Endothelial cell of umbilical vein (primary cell): ENCODE measurements at regions not wholly inside any gene's neighbourhood (a gene's known extent, or its start where the extent isn't known, plus 50 kb on each side); places are given as distances from the start of the nearest gene placed in this dataset.
"Not testable (repeated sequence)": the region's sequence is repeated elsewhere in the genome, so short reads cannot be mapped to it uniquely, and the experiment has no call there.

Experiments used
- BruUV-seq: library from RNA; stranded (reverse); fragments of 400-500 nt; replicated peaks from 2 replicates; lab custom pipeline; 2021; lab: Mats Ljungman, UMichigan
- CTCF ChIA-PET: fragments of 300-600, 350-600 bp; sonication (Branson Sonifier 250); formaldehyde crosslinking; loops from one replicate; lab custom pipeline; 2021; ENCODE audit warnings: antibody characterized with exemption, inconsistent platforms; lab: Charles Lee
- POLR2A ChIA-PET: fragments of 300-600, 350-600 bp; sonication (Branson Sonifier 250); formaldehyde crosslinking; loops from one replicate; lab custom pipeline; 2021; ENCODE audit warnings: antibody characterized with exemption, inconsistent platforms; lab: Charles Lee
- DNase-seq: peaks from one replicate; pipeline ENCODE4 v3.0.0-alpha.2; 2011; ENCODE audit warnings: low read depth, low spot score
- FAIRE-seq: peaks from 2 replicates; lab custom pipeline; 2011; peaks lifted over from hg19 to GRCh38; lab: Jason Lieb, UNC
- H2AFZ ChIP-seq: 2 replicates; pipeline ENCODE4 v1.6.0; 2012; ENCODE audit warnings: low read depth, low read length, control low read depth, inconsistent platforms
- H3K27ac ChIP-seq: 2 replicates; pipeline ENCODE4 v1.5.1; 2011; ENCODE audit warnings: low read depth, mild to moderate bottlenecking, control low read depth, low read length, moderate library complexity; ENCODE audit not compliant: insufficient read depth
- H3K27me3 ChIP-seq, 2 experiments: 2 replicates each; pipeline versions ENCODE4 v1.6.0 to v1.6.1; 2011; ENCODE audit warnings: low read length in 2 of 2, mixed read lengths in 1 of 2; ENCODE audit not compliant: control insufficient read depth in 2 of 2, insufficient read depth in 2 of 2
- H3K36me3 ChIP-seq, 2 experiments: 2 replicates in 1 of 2; 3 replicates in 1 of 2; pipeline ENCODE4 v1.5.1; 2011; ENCODE audit warnings: low read length in 2 of 2, mild to moderate bottlenecking in 1 of 2, moderate library complexity in 1 of 2; ENCODE audit not compliant: control insufficient read depth in 2 of 2, insufficient read depth in 2 of 2; ENCODE audit errors: extremely low read depth in 1 of 2
- H3K4me1 ChIP-seq: 3 replicates; pipeline ENCODE4 v1.5.1; 2011; ENCODE audit warnings: mild to moderate bottlenecking, low read length; ENCODE audit not compliant: control insufficient read depth, insufficient read depth; ENCODE audit errors: extremely low read depth
- H3K4me2 ChIP-seq: 2 replicates; pipeline ENCODE4 v1.6.1; 2011; ENCODE audit warnings: low read length, control low read depth, mixed read lengths; ENCODE audit not compliant: insufficient read depth
- H3K4me3 ChIP-seq, 3 experiments: fragments of 200-600 bp in 1 of 3; sonication (generic), shearing (Covaris generic) in 1 of 3; replicated peaks in 1 of 3; 2 replicates each; pipeline ENCODE4 v1.5.1; 2011 to 2016; ENCODE audit warnings: control low read depth in 3 of 3, low read length in 3 of 3, mild to moderate bottlenecking in 2 of 3, inconsistent platforms in 1 of 3, low read depth in 1 of 3, moderate library complexity in 1 of 3; ENCODE audit not compliant: insufficient read depth in 1 of 3
- H3K79me2 ChIP-seq: 2 replicates; pipeline ENCODE4 v1.6.0; 2012; ENCODE audit warnings: low read length, inconsistent platforms; ENCODE audit not compliant: control insufficient read depth, insufficient read depth
- H3K9ac ChIP-seq: replicated peaks from 2 replicates; pipeline ENCODE3; 2011; ENCODE audit warnings: low read length, control low read depth; ENCODE audit not compliant: insufficient read depth; ENCODE audit errors: extremely low read depth
- H3K9me1 ChIP-seq: replicated peaks from 3 replicates; pipeline ENCODE4 v1.6.0; 2011; ENCODE audit warnings: mild to moderate bottlenecking, low read length; ENCODE audit not compliant: control insufficient read depth, insufficient read depth; ENCODE audit errors: extremely low read depth
- H3K9me3 ChIP-seq: replicated peaks from 2 replicates; pipeline ENCODE4 v1.5.1; 2012; ENCODE audit warnings: low read length, inconsistent platforms; ENCODE audit not compliant: control insufficient read depth, insufficient read depth
- H4K20me1 ChIP-seq: replicated peaks from 2 replicates; pipeline ENCODE3; 2011; ENCODE audit warnings: mild to moderate bottlenecking, low read length; ENCODE audit not compliant: control insufficient read depth, insufficient read depth; ENCODE audit errors: extremely low read depth
- GATA2 ChIP-seq: IDR thresholded peaks from 2 replicates; pipeline ENCODE4 v1.7.0; 2011; ENCODE audit warnings: low read depth, mild to moderate bottlenecking, moderate library complexity, mixed read lengths, low read length; ENCODE audit not compliant: insufficient read length, insufficient read depth
- dilution Hi-C: fragments of 300-500 bp; cut with MboI; formaldehyde crosslinking; loops from one replicate; pipeline ENCODE4 v1.15.0; 2019; ENCODE audit warnings: low sequenced_read_pairs; ENCODE audit not compliant: extremely low pct_ligation_motif_present
- intact Hi-C: fragments of 100-400 bp; cut with micrococcal nuclease; formaldehyde crosslinking; loops from one replicate; pipeline ENCODE4 v1.10.0; 2022

DNA sequence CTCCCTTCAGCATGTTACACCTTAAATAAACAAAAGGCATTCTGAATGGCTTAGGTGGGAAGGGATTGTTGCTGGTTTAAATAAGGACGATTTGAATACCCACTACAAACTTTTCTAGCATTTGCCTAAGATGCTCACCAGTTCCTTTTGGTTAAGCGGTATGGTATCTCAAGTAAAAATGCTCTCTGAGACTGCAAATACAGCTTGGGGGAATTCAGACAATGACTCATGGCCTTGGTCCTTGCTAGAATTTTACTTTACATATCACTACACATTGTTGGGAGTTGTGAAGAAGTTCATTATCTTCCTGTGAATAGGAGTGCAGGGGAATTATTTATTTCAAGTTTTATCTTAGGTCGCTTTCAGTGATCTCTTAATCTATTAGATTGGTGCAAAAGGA, 670.7 kb downstream of the UTRN start:
- Histone ChIP-seq H3K27ac (no peak overlapping the region), H2AFZ (no peak overlapping the region), H3K79me2 (no peaks in the 10 kb centered on the region), H3K4me2 (no peak overlapping the region), H3K9me3 (no peaks in the 10 kb centered on the region), H3K9me1 (no peaks in the 10 kb centered on the region), H3K27me3 (no peaks in the 10 kb centered on the region), H3K4me1 (no peaks in the 10 kb centered on the region), H4K20me1 (no peaks in the 10 kb centered on the region), H3K9ac (no peak overlapping the region), H3K36me3 (no peaks in the 10 kb centered on the region), H3K4me3 (no peak overlapping the region)
- no peak for TF ChIP-seq GATA2
- dilution Hi-C loops: no loop called here
- FAIRE-seq (no peak), DNase-seq (no peak)
- intact Hi-C loops: no loop called here
- CTCF ChIA-PET: no interaction called here
- POLR2A ChIA-PET: no interaction called here
- BruUV-seq: no TSS peak

DNA sequence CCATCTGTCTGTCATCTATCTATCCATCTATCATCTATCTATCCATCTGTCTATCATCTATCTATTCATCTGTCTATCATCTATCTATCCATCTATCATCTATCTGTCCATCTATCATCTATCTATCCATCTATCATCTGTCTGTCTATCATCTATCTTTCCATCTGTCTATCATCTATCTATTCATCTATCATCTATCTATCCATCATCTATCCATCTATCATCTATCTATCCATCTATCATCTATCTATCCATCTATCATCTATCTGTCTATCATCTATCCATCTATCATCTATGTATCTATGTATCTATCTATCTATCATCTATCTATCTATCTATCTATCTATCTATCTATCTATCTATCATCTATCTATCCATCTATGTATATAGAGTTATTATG, 671.6 kb downstream of the UTRN start:
- H4K20me1 ChIP-seq, H2AFZ ChIP-seq, H3K27me3 ChIP-seq, POLR2A ChIA-PET, H3K4me3 ChIP-seq, H3K27ac ChIP-seq, dilution Hi-C loops, DNase-seq, H3K79me2 ChIP-seq, H3K4me2 ChIP-seq, H3K4me1 ChIP-seq, H3K9ac ChIP-seq, H3K36me3 ChIP-seq, H3K9me1 ChIP-seq, H3K9me3 ChIP-seq, FAIRE-seq, intact Hi-C loops, CTCF ChIA-PET, BruUV-seq: not testable (repeated sequence)
